Fibroblast of skin of abdomen (primary cell): ENCODE measurements at regions not wholly inside any gene's neighbourhood (a gene's known extent, or its start where the extent isn't known, plus 50 kb on each side); places are given as distances from the start of the nearest gene placed in this dataset.
"Not testable (repeated sequence)": the region's sequence is repeated elsewhere in the genome, so short reads cannot be mapped to it uniquely, and the experiment has no call there.

Experiments used
- DNase-seq: peaks from one replicate; pipeline ENCODE4 v3.0.0-alpha.2; 2013

DNA sequence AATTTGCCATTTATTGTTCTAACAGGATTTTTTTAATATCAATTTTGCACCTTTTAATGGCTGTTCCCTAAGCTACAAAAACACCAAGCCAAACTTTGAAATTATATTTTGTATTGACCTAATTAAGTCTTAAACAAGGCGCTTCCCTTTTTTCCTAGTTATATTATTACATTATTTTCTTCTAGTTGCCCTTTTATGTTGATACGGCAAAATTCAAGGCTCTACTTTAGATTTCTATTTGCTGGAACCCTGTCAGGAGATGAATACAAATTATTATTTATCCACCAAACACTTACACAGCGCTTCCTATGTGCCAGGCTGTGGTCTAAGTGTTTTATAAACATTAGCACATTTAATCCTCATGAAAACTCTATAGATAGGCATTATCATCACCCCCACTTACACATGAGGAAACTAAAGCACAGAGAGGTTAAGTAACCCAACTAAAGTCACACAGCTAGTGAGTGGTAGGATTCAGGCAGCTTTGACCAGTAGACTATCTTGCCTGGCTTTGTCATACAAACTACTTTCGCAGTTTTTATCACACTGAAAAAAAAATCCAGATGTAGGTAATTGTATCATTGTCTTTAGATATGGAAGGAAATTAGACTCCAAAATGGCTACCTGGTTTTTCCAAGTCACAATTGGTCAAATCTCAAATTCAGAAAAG, 456.5 kb downstream of the STK39 start:
- DNase-seq: no peak

DNA sequence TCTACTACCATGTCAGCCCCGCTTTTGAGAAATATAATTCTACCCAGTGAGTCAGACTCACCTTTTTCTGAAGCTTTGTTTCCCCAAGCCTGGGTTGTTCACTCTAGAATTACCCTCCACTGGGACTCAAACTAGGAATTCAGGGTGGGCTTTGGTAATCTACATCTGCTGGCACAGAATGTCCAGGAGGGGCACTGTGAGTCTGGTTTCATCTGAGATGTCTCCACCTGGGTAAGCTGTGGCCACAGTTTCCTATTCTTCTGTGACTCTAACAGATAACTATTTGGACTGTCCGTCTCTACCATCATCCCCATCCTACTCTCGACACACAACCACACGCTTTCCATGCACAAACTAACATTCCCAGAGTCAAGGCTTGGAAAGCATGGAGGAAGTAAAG, 457.2 kb downstream of the STK39 start:
- no peak for DNase-seq

DNA sequence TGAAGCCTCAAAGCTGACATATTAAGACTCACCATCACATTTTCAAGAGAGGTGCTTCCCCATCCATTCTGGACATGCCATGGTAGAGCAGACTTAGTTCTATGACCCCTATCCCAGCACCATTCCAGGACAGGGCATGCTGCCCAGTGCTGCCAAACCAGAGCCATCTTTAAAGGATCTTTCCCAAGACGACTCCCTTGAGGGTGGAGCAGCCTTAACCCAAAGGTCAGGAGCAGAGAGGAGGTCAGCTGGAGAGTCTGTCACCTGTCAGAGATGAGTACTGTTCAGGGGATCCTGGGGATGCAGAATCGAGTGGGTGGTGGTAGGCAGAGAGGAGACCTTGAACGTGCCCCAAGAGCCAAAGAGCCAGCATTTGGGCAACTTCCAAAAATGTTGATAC, 459.8 kb downstream of the STK39 start:
- no peak for DNase-seq

DNA sequence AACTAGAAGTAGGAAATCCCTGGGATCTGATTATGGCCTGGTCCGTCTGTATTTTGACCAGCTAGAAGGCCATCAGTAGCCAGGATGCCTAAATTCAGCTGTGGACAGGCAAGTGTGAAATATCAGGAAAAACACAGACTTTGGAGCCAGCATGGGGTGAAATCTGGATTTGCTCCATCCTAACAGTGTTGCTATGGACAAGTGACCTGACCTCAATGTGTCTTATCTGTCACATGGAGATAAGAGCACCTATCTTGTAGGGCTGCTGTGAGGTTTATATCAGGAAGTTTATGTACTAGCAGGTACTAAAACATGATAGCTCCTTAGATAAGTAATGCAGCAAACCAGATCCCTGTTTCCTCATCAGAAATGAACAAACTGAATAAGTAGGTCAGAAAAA, 460.4 kb downstream of the STK39 start:
- no peak for DNase-seq

DNA sequence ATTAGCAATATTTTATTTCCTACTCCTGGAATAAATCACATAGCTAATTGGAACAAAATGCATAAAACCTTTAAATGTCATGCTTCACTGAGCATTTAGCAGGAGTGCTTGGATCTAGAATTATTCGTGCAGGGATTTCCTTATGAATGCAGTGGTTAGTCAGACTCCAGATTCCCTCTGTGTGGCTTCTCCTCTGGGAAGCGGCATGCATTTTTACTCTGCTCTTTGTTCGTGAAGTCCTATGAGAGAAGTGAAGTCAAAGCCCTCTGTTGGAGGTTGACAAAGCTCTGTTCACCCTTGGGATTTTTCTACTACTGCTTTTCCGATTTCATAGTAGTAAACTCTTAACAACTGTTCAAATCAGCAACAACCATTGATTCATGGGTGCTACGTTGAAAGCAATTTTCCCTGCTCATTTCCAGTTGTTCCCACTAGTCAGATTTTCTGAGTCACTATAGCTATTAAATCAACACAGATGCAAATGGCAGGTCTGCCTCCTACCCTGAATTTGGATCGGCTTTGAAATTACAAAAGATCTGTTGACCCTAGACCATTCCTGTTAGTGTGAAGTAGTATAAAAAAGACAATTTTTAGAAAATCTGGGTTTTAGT, 461.7 kb downstream of the STK39 start:
- peak; percentile 6 for DNase-seq

DNA sequence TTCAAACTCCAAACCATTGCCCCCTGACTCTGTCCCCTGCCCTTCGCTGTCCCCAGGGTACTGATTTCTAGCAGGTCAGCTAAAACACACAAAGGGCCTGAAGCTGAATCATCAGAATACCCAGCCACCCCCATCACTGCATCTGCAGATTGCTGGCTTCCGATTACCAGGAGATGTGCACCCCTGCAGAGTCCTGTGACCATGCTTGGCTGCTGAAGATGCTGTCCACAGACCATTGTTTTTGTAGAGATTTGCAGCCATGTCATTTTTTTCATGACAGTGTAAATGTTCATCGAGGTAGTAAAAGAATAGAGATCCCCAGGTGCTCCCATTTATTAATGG, 463.3 kb downstream of the STK39 start:
- DNase-seq: no peak

DNA sequence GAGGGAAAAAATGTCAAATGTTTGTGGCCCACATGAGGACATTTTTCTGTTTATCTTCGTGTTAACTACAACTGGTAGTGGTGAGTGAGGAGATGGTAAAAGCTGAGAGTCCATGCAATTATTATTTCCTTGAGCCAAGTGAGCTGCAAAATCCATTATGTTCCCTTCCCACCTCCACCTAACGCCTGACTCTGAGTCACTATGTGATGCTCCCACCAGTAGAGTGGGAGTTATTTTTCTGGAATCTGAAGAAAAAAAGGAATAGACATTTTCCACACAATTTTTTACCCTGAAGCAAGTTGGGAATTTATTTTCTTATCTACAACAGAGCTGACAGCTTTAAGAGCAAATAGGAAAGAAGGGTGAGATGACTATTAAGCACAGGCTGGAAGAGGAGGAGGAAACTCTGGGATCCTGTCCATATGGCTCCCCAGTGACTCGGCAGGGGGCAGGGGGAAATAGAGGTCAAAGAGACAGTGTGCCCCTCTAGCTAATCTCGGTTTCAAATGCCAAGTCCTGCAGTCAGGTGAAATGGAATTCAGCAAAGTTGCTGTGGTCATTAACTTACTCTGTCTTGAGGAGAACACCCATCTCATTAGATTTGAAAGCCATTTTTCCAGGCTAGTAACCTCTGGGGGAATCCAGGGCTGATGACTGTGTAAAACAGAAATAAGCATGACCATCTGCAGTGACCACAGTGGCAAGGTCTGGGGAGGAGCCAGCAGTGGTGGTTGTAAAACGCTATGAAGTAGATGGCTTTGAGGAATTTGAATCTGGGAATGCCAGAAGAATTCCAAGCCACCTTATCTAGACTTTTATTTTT, 463.9 kb downstream of the STK39 start:
- DNase-seq: peak; percentile 2

DNA sequence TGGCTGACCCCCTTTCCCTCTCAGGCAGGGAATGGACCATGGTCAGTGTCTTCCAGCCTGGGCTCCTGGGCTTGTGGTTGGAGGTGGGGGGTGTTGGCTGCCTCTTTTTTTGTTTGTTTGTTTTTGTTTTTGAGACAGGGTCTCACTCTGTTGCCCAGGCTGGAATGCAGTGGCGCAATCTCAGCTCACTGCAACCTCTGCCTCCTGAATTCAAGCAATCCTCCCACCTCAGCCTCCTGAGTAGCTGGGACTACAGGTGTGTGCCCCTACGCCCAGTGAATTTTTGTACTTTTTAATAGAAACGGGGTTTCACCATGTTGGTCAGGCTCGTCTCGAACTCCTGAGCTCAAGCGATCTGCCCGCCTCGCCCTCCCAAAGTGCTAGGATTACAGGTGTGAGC, 465.8 kb downstream of the STK39 start:
- not testable (repeated sequence) for DNase-seq

DNA sequence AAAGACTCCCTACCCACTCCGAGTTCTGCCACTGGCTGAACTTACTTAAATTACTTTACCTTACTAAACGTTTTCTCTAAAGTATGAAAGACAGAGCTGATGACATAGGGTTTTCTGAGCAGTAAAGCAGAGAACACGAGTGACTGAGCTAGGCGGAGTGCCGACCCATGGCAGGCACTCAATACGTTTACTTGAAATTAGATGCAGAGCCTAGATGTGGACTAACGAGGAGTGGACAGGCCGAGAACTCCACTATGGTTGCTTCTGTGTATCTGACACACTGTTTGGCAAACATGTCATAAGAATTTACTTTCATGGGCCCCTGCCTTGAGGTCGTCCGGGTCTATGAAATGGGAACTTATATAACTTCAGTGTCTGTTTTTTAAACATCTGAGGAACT, 471.0 kb downstream of the STK39 start:
- DNase-seq: no peak

DNA sequence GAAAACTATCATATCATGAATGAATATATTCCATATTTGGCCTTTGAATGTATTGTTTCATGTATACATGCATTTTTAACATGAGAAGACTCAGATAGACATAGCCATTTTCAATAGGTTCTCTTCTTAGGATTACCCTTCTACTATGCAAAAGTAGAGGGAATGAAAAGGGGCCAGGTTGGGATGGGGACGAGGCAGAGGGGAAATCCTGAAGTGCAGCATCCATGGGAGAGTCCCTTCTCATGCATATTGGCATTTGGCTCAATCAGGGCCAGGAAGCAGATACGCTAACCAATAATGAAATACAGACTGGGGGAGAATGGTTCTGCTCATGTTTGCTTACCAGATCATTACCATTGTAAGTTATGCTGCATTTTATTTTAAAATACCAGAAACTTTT, 475.8 kb downstream of the STK39 start:
- DNase-seq: no peak

DNA sequence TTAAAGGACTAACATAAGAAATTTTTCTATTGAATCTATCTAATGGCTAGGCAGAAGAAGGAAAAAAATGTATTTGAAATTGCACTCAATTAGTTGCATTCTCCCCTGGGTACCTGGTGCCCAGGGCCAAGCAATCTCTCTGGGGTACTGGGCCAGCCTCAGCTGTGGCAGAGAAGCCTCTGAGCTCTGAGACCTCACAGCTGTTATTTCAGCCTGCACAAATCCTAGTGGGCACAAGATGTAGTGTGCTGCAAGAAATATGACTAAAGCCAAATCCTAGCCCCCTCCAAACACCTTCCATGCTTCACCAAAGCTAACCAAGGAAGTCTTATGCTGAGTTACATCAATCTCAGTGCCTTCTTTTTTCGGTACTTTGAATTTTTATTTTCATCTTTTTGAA, 478.4 kb downstream of the STK39 start:
- no peak for DNase-seq

DNA sequence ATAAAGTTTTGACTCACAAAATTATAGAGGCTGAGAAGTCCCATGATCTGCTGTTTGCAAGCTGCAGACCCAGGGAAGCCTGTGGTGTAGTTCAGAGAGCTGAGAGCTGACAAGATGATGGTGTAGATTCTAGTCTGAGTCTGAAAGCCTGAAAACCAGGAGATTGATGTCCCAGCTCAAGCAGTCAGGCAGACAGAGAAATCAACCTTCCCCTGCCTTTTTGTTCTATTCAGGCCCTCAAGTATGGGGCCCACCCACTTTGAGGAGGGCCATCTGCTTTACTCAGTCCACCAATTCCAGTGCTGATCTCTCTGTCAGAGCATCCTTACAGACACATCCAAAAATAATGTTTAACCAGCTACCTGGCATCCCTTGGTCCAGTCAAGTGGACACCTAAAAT, 479.6 kb downstream of the STK39 start:
- no peak for DNase-seq

DNA sequence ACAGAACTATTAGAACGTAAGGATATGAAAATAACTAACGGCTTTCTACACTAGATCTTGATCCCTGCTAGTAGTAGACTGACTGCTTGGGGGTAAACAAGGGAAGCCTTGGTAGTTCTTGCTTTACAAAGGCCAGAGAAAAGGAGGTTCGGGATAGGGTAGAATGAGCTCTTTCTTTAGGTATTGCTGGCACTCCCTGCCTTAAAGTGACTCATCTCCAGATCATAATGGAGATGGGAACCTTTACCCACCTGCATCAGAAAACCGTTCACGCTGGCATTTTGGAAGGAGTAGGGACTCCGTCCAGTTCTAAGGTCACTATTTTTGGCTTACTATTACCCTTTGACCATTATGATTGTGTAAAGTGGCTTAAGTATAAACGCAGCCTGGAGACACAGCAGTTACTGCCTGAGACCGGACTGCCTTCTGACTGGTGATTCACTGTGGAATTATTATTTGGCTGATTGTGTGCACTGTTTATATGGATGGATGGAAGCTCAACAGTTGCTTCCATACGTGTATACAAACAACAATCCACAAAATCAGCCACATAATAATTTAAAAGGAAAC, 482.5 kb downstream of the STK39 start:
- DNase-seq: no peak

DNA sequence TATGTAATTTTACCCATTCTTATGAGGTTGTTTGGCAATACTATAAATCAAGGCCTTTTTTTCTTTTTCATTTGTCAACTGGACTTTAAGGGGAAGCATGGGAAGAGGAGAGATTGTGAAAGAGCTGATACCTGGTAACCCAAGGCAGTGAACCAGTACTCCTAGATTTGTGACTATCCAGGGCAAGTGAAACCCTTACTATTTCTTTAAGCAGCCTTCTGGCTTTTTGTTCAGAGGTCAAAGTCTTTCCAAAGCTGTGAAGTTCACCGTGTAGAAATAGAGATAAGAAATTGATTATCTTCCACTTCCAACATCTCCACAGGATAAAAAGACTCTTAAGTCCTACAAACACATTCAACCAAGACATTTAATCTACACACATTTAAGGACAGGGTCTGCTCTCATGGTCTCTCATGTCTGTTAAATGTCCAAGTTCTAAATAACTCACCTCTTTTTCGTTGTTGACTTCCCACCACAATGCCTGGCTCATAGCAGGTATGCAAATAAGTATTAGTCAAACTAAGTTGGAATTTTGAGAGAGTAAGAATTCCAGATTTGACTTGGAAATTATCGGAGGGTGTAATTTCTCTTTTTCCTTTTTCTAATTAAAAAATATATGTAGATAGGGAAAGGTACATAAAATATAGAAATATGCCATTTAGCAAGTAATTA, 485.8 kb downstream of the STK39 start:
- no peak for DNase-seq

DNA sequence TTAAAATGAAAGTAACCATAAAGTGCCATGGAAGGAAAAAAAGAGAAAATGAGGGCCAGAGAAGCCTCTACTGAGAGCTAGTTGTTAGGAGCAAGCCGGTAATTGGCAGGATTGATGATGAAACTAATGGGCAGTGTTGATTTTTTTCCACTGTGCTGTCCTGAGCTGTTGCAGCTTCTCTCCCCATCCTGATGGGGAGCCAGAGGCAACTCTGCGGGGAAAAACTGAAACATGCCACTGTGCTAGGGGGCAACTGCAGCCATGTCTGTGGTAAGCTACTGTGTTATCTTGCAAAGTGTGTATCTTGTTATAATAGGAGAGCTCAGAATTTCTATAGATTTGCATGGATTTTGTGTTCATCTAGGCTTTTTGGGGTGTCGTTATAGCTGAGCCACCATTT, 487.9 kb downstream of the STK39 start:
- no peak for DNase-seq

DNA sequence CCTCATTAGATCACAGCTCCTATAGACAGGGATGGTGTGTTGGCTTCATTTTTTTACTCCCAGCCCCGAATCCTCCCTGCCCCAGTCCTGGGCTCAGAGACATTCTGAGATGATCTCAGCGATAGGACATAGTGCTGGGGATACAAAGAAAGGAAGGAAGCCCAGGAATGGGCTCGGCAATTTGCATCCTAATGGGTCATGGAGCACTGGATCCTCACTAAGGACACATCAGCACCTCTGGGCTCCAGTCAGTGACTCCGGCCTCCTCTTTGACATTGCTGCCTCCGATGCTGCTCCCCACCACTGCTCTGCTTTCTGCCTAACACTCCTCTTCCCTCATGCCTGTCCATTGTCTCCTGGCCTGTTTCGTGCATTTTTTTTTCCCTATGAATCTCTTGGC, 489.1 kb downstream of the STK39 start:
- no peak for DNase-seq

DNA sequence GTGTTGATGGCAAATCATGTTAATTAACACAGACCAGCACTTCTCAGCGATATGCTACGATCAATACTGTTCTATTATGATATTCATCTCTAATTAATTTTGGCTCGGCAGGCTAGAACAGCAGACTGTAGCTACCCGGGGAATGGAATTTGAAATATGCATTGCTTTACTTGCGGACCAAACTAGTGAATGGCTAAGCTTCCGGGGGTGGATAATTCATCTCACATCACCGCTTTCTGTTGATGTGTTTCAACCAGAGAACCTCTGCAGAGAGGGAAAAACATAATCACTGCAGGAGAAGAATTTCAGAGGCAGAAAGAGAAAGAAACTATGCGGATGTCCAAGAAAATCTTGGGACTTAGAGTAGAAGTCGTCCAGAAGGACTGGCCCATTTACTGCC, 490.9 kb downstream of the STK39 start:
- peak; percentile 24 for DNase-seq

DNA sequence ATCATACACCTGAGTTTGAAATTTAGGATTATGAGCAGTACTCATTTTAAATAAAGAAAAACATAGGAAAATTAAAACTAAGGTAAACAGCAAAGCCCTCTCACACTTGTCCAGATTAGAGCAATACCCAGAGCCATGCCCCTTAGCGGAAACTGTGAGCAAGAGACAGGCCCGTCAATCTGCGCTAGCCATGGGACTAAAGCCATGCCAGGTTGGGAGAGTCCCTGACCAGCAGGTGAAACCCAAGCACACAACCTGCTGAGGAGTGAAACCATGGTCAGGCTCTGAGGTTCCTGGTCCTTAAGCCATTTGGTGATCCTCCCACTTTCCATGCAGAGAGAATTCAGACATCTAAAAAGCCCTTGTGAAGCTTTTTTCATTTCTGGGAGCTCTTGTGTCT, 494.3 kb downstream of the STK39 start:
- no peak for DNase-seq

DNA sequence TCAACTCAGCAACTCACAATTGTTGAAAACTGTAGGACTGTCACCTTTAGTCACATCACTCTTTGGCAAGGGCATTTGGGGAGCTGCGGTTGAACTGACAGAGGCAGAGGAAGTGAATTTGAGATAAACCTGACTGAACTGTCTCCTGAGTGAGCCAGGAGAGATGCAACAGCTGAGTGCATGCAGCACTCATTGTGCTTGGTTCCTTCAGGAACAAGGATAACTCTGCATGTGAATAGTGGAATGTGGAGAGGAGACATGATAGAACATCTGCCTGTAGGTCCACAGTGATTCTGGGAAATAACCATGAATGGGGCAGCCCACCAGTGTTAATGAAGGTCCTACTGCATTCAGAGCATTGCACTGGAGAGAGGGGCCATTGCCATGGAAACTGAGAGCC, 494.7 kb downstream of the STK39 start:
- no peak for DNase-seq

DNA sequence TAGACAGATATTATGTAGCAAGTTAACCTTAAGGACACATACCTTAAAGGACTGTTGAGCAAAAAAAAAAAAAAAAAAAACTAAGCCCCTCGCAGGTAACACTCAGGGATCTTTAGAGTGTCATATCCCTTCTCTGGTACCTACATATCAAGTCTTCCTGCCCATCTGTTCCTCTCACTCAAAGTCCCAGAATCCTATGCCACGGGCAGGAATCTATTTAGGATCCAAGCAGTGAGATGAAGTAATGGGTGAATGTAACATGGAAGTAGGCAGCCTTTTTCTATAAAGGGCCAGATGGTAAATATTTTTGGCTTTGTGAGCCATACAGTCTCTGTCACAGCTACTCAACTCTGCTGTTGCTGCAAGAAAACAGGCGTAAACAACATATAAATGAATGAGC, 496.7 kb downstream of the STK39 start:
- no peak for DNase-seq

DNA sequence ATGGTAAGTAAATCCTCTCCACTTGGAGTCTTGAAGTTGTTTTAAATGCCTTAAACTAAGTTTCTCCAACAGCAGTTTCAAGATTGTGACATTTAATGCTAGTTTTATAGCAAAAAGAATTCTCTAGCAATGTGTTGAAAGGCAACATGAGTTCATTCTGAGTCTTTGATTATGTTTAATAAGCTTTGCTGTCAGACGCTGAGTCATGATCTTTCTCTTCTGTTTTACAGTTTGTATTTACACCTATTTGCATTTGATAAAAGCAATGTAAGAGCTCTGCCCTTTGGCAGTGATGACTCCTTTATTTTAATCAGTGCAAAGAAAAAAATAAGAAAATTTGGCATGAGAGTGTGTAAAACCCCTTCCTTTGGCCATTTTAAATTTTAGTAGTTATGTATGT, 497.7 kb downstream of the STK39 start:
- DNase-seq: no peak

DNA sequence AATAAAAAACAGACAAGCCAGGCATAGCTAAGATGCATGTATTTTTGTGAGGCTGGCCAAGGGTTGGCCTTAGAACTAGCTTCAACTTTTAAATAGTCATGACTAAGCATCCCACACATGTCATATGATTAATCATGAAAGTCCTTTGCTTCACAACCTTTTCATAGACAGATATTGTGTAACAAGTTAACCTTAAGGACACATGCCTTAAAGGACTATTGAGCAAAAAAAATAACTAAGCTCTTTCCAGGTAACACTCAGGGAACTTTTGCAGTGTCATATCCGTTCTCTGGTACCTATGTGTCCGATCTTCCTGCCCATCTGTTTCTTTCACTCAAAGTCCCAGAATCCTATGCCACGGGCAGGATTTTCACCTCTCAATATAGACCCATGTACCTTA, 498.4 kb downstream of the STK39 start:
- no peak for DNase-seq

DNA sequence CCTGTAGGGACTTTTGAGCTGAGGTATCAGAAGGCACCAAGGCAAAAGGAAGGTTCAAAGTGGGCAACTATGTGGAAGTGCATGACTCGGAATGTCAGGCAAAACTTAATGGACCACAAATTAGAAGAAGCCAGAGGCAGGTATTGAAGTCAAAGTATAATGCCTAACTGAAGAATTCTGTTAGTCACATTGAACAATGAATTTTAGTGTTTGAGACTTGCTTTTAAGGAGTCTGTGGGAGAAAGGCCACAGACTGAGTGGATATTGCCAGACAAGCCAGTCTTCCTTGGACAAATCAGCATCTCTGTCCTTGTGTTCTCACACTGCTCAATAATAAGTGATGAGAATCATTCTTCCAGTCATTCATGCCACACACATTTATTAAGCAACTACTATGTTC, 498.9 kb downstream of the STK39 start:
- DNase-seq: no peak
